HG02763 (cell line): ENCODE measurements at regions not wholly inside any gene's neighbourhood (a gene's known extent, or its start where the extent isn't known, plus 50 kb on each side); places are given as distances from the start of the nearest gene placed in this dataset.

ENCODE experiments used
- ATAC-seq: cut with Tn5 transposase; IDR thresholded peaks from one replicate; pipeline ENCODE4 v1.9.1; 2021; ENCODE audit warnings: mild to moderate bottlenecking, moderate library complexity; ENCODE audit not compliant: unreplicated experiment

GRCh38 chr2:196433116-196433515 lies 206.4 kb upstream of the CCDC150 start:
- no peak for ATAC-seq

GRCh38 chr2:196434217-196434616 lies 205.3 kb upstream of the CCDC150 start:
- ATAC-seq, result no peak

- ATAC-seq, result no peak
Observed at GRCh38 chr2:196435189-196435588, 204.3 kb upstream of the CCDC150 start.

GRCh38 chr2:196437626-196438025 lies 201.9 kb upstream of the CCDC150 start:
- ATAC-seq, result no peak

GRCh38 chr2:196439760-196440159 lies 199.8 kb upstream of the CCDC150 start:
- ATAC-seq, result no peak

GRCh38 chr2:196440413-196440812 lies 199.1 kb upstream of the CCDC150 start:
- ATAC-seq, result no peak

- no peak for ATAC-seq
Observed at GRCh38 chr2:196441527-196441926, 198.0 kb upstream of the CCDC150 start.

DNA sequence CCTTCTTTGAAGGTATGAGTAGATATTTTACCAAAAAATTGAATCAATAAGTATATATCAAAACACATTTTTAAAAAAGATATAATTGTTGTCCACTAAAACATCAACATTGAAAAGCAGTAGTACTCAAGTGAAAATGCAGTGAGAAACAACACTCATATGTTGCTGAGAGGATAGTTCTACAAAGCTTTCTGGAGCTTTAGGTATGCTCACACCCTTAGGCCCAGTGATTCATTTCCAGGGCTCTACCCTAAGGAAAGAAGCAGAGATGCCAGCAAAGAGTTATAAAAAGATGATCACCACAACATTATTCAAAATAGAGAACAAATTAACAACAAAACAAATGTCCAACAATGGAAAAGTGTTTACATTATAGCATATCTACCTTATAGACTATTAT lies 197.3 kb upstream of the CCDC150 start:
- ATAC-seq, result no peak

DNA sequence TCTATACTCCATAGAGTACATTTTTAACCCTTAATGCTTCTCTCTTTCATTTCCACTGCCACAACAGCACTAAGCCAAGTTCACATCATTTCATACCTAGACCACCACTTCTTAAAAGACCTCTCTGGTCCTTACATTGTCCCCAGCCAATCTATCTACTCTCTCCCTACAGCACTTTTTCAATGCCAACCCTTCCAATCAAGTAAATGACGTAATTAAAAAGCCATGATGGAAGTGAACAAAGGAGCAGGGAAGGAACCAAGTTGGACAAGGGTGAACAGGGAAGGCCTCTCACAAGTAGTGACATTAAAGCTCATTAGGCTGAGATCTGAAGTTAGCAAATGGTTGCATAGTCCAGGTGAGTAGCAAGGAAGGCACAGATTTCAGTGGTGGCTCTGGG lies 195.1 kb upstream of the CCDC150 start:
- ATAC-seq, result no peak

- ATAC-seq, result no peak
Observed at GRCh38 chr2:196445991-196446390, 193.5 kb upstream of the CCDC150 start.

- no peak for ATAC-seq
Observed at GRCh38 chr2:196448407-196449079, 191.0 kb upstream of the CCDC150 start.

DNA sequence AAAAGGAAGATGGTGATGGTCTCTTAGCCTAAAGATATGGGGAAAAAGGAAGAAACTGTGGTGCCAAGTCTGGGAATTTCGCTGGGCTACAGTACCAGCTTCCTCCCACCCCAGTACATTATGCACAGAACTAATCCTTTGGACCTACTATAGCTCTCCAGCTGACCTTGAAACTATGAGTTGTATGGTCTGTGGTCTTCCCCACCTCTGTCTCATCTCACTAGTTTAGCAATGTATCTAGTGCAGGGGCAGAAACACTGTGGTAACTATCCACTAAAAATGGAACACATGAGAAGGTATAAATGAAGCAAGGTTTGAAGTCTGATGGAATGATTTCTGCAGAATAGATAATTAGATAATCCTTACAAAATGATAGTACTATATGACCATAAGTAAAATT lies 190.4 kb upstream of the CCDC150 start:
- no peak for ATAC-seq

- no peak for ATAC-seq
Observed at GRCh38 chr2:196452758-196453157, 186.8 kb upstream of the CCDC150 start.

- peak; percentile 50 for ATAC-seq
Observed at GRCh38 chr2:196453613-196454047, 185.9 kb upstream of the CCDC150 start.

GRCh38 chr2:196454492-196454891 lies 185.0 kb upstream of the CCDC150 start:
- ATAC-seq, result no peak

DNA sequence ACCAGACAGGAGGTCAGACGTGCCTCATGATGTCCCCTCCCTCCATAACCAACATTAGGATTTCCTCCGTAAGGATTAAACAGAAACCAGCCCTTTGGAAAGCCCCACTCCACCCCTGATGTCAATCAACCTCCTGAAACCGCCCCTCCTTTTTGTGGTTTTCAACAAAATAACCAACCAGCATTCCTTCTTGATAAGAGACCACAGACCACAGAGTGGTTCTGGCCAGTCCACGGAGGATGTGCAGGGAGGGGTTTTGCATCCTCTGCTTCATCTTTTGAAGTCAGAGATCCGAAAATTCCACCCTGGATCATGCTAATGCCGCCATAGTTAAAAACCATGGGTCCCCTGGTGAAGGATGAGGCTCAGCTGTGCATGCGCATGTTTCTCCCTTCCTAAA lies 180.0 kb upstream of the CCDC150 start:
- no peak for ATAC-seq

DNA sequence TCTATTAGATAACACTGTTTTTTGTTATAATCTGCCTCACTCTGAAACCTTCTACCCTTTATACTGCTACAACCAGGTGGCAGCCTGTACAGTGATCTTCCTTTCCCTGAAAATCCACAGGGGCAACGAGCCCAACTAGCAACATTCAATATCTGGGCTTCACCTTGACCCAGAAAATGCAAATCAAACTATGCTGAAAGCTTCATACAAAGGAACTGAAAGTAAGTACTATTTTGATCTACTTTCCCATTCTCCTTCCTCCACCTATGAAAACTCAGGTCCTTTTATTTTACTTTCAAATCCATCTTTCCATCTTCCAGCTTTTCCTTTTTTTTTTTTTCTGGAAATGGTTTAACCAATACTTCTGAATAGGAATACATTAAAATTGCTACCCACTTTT lies 175.8 kb upstream of the CCDC150 start:
- ATAC-seq, result no peak

- ATAC-seq, result no peak
Observed at GRCh38 chr2:196464311-196464710, 175.2 kb upstream of the CCDC150 start.

- ATAC-seq, result no peak
Observed at GRCh38 chr2:196466581-196466980, 172.9 kb upstream of the CCDC150 start.

DNA sequence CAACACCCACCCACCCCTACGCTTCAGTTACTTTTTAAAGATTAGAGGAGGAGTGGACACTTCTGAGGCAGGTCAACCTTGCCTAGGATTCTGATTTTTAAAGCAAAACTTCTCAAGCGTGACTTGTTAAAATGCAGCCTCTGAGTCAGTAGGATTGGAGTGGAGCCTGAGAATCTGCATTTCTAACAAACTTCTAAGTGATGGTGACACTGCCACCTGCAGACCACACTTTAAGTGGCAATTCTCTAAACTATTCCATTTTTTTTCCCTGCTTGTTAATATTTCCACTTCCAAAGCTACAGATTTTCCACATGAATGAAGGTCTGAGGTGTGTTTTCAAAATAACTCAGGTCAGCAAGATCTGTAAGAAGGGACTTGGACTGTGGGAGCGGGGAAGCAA lies 171.1 kb upstream of the CCDC150 start:
- no peak for ATAC-seq

- ATAC-seq, result no peak
Observed at GRCh38 chr2:196473617-196474016, 165.9 kb upstream of the CCDC150 start.

DNA sequence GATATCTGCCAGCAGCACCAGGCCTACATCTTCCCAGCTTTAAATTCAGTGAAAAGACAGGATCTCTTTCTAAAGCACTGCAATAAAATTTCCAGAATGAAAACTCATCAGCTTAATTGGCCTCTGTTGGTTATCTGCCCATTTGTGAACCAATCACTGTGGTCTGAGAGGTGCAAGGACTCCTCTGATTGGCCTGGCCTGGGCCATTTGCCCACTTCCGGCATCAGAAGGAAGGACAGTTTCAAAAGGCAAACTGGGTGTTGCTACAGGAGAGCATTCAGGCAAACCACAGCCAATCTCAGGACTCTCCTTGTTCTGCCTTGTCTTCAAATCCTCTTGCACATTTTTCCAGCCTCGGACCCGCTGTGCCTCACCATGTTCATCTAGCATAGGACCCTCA lies 163.9 kb upstream of the CCDC150 start:
- no peak for ATAC-seq

DNA sequence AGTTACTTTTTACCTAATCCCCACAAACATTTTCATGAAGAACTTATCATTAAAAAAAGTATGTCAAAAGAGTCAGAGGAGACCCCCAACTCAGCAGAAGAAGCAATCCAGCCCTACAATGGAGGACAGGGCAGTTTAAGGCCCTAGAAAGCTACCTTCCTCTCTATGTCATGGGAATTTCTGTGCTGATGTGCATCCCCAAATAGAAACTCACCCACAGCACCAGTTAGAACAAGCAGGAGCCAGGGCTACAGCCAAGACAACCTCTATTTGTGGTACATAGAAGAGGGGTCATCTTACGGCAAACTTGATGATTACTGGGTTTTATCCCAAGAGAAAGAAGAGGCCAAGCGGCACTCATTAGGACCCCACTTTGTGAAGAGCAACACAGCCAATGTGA lies 160.9 kb upstream of the CCDC150 start:
- no peak for ATAC-seq
